GM21723 (cell line): ENCODE measurements at regions not wholly inside any gene's neighbourhood (a gene's known extent, or its start where the extent isn't known, plus 50 kb on each side); places are given as distances from the start of the nearest gene placed in this dataset.
A peak's percentile ranks its signal among the peaks of the same experiment; 100 is the strongest.

Source experiments
- ATAC-seq: cut with Tn5 transposase; IDR thresholded peaks from one replicate; pipeline ENCODE4 v1.9.1; 2021; ENCODE audit warnings: mild to moderate bottlenecking, moderate library complexity; ENCODE audit not compliant: unreplicated experiment

DNA sequence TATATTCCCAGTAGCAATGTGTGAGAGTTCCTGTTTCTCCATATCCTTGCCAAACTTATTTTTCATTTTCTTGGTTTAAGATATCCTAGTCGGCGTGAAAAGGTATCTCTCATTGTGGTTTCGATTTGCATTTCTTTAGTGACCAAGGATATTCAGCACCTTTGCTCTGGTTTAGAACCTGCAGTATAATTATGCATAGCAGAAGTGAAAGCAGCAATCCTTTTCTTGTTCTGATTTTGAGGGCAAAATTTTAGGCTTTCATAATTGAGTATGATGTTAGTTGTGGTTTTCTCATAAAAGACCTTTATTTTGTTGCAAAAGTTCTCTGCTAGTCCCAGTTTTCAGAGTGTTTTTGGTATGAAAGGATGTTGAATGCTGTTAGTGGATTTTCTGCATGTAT, 491.0 kb downstream of the FGF9 start:
- ATAC-seq = peak; percentile 84

DNA sequence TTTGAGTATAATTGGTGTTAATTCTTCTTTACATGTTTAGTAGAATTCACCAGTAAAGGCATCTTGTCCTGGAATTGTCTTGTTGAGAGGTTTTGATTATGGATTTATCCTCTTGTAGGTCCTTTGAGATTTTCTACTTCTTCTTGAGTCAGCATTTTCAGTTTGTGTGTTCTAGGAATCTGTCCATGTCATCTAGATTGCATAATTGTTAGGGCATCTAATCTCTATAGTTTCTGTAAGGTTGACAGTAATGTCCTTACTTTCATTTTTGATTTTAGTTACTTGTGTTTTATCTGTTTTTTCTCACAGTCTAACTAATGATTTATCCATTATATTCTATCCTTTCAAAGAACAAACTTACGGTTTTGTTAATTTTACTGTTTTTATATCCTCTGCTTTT, 492.0 kb downstream of the FGF9 start:
- no peak for ATAC-seq

GRCh38 chr13:22168437-22169190, 497.7 kb downstream of the FGF9 start:
- no peak for ATAC-seq

GRCh38 chr13:22169473-22169872, 498.6 kb downstream of the FGF9 start:
- ATAC-seq = no peak

DNA sequence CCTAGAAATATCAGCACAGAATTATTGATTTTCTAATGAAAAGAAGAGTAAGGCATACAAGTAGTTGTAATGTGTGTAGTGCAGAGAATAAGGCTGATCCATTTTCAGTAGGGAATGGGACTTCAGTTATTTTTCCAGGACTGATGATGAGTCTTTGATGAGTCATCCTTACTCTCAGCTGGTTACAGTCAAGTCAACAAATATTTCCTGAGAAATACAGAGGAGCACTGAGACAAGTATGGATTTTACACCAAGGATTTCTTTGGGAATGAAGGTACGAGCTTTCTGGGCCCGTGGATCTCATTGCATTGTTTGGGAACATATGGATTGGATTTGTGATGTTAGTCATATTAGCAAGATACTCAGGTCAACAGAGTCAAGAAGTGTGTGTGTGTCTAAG, 502.7 kb downstream of the FGF9 start:
- no peak for ATAC-seq

- no peak for ATAC-seq
Observed at GRCh38 chr13:22175241-22175640, 504.4 kb downstream of the FGF9 start.

DNA sequence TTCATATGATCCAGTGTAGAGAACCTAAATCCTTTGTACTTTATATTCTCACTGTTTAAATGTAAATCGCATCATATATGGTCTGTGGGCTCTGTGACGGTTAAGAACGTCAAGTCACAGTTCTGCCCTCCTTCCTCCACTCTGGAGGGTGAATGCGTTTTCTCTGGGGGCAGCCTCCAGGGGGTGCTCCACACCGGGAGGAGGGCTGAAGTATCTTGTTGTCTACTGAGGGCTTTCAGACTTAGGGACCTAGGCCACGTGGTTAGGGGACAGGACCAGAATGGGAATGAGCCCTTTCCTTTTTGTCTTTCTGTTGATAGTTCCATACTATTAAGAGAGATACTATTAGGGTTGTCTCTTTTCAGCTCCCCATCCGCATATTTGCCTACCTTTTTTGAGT, 504.9 kb downstream of the FGF9 start:
- ATAC-seq = no peak

- ATAC-seq = no peak
Observed at GRCh38 chr13:22176968-22177520, 506.2 kb downstream of the FGF9 start.

- ATAC-seq = no peak
Observed at GRCh38 chr13:22178878-22179277, 508.0 kb downstream of the FGF9 start.

DNA sequence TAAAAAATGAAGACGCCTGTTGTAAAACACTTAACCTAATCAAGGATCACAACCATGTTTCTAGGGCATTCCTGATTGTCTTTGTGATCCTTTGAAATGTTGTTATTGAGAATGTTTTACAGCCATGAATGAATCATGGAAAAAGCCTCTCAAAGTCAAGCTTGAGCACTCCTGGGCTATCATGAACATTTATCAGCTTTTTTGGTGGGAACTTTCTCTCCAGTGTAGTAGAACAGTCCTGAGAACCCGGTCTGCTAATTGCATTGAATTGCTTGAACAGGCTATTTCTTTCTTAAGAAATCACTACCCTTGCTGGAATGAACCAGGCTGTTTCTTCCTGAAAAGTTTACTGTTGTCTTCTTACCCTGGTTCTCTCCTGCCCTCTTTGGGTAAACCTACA, 516.5 kb downstream of the FGF9 start:
- no peak for ATAC-seq

DNA sequence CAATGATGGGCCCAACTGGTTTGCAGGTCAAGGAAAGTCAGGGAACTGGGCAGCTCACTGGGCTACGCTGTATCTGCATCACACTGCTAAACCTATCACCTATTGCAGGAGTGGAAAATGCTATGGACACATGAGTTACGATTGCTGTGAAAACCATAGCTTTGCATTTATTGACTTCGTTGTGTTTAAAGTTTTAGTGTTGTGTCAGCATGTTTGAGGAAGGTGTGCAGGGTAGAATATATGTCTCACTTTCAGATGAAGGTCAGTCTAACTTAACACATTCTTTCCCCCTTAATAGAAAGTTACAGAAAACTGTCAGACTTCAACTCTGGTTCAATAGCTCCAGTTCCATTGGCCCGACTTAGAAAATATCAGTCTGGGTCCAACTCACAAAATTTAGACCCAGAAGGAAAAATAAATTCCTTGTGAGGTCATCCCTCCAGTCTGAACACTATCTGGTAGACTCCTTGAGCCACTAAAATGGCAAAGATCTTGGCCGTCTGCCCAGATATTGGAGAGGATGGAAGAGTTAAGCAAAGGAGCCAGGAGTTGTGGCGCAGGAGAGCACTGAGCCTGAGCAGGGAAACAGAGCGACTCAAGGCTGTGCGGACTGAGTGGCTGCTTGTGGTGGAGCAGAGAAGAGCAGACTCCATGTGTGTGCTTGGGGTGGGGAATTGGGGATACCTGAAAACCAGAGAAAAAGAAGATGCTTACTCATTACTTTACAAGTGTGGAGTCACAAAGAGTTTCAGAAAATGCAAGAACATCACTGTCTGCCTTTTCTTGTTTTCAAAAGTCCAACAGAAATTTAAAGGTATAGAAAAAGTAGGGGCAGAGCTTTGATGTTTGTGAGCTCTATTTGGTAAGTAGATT, 518.5 kb downstream of the FGF9 start:
- ATAC-seq = no peak

GRCh38 chr13:22193070-22193469, 522.2 kb downstream of the FGF9 start:
- peak; percentile 65 for ATAC-seq

GRCh38 chr13:22194106-22194805, 523.4 kb downstream of the FGF9 start:
- ATAC-seq = no peak

- ATAC-seq = no peak
Observed at GRCh38 chr13:22195726-22196125, 524.9 kb downstream of the FGF9 start.

GRCh38 chr13:22196777-22197176, 525.9 kb downstream of the FGF9 start:
- ATAC-seq = no peak

- no peak for ATAC-seq
Observed at GRCh38 chr13:22198001-22198400, 527.1 kb downstream of the FGF9 start.

DNA sequence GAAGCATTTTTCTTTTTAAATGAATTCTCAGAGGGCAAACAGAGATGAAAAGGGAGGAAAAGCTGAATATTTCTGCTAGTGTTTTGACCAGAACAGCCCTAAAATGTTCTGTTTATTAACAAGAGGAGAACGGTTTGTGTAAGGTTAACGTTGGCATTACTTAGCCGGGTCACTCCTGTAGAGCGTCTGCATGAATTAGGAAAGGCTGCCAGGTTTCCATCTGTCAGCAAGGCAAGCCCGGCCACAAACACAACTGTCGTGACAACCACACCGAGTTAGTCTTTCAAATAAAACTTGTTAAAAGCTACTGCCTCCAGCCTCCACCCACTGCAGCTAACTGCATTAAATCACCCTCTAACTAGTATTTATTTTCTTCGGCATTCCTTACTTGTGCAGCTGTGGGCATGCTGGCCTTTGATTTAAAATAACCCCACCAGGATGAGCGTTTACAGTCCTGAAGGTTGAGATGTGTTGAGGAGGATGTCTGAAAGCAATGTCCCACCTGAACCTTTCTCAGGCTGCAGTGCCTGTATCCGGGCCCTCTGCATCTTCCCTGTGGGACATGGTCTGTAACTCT, 527.9 kb downstream of the FGF9 start:
- ATAC-seq = no peak

DNA sequence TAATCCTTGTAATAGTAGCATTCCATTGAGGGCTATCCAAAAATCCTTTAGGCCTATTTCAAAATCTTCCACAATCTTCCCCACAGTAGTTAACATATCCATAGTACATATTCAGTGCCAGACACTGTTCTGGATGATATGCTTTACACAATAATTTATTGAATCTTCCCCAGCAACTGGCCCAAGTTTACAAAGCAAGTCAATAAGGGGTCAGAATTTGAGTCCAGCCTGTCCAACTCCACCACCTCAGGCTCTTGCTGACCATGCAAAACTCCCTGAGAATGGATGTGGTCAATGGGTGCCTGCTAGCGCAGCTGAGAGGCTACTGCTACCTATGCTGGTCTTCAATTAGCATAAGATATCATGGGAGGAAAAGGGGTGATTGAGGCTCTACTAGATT, 529.6 kb downstream of the FGF9 start:
- no peak for ATAC-seq

- ATAC-seq = no peak
Observed at GRCh38 chr13:22201375-22201925, 530.6 kb downstream of the FGF9 start.

DNA sequence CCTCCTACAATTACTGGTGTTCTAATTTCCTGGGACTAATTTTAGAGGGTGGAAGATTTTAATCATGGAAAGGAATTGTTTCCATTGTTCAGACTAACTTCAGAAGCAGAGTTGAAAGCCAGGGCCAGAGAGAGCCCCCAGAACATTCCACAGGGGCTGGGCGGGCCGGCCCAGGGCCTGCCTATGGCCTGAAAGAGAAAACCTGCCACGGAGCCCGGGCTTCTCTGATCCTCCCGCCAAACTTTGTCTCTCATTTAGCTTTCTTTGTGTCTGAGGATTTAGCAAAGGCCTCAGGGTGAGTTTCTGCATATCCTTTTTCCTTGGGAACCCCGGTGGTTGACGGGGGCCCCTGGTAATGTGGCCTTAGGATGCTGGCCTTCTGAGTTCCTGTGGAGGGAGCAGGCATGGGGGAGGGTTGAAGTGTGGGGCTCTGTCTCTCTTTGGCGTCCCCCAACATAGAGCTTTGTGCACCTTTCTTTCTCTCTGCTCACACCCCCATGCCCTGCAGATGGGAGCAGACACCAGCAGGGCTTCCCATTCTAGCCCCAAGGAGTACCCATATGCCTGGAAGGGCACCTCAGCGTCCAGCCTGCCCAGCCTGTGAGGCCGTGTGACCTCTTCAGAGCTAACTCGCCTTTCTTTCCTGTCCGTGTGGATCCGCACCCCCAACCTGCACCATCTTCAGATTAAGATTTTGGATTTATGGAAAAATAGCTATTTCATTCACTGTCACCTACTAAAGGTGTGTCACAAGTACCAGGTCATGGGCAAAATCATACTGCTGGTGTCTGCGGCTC, 539.5 kb downstream of the FGF9 start:
- ATAC-seq = no peak
